ENCODE measurements at regions not wholly inside any gene's neighbourhood (a gene's known extent, or its start where the extent isn't known, plus 50 kb on each side); places are given as distances from the start of the nearest gene placed in this dataset.

DNA sequence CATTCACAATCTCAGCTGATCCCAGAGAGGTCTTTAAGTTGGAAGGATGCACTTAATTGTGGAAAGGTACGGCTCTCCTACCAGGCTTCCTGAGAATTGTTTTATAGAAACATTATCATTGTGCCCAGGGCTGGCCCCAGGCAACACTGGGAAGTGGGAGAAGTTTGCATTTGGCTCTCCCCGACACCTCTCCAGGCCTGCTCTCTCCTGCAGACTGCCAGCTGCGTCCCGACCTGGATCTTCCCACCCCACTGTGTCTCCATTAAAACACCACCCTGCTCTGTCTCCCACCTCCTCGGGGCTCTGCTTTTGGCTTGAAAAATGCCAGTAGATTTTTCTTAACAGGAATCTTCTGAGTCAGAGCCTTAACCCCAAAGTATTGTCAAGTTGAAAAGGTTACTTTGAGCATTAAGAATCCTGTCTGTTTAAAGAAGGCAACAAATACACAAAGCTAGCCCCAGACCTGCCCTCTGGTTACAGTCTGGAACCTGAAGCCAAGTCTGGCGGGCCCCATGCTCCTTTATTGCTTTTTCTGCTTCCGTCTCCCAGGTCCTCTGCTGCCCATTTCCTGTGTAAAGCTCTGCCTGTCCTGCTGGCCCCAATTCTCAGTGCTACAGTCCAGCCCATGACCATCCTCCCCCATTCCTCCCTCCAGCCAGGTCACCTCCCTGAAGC lies 530.2 kb downstream of the SOX6 start:
- TF ChIP-seq POLR2AphosphoS5 (IDR thresholded peaks at IDR 0.05; ENCODE audit: low read depth, low read length) = no peak
- TF ChIP-seq TAF1 (IDR thresholded peaks at IDR 0.05; ENCODE audit: low read depth, low read length) = no peak
- no peak for TF ChIP-seq POLR2A (IDR thresholded peaks at IDR 0.05; ENCODE audit: low read depth, low read length)
- TF ChIP-seq SPI1 (IDR thresholded peaks at IDR 0.05; ENCODE audit: low read depth, low read length) = no peak
